GM12878 (cell line): ENCODE measurements at regions not wholly inside any gene's neighbourhood (a gene's known extent, or its start where the extent isn't known, plus 50 kb on each side); places are given as distances from the start of the nearest gene placed in this dataset.

Experiments
- ATAC-seq: fragments of 200-7000 bp; cut with Tn5 transposase; 3 replicates; pipeline ENCODE4 v1.9.1; 2020; ENCODE audit warnings: mild to moderate bottlenecking, moderate library complexity
- BruUV-seq: library from RNA; stranded (reverse); fragments of 400-500 nt; replicated peaks from 2 replicates; lab custom pipeline; 2021; lab: Mats Ljungman, UMichigan
- CTCF ChIA-PET: fragments of 300-600 bp; sonication (Branson Sonifier 250); formaldehyde crosslinking; extraction: SDS; loops from one replicate; lab custom pipeline; 2021; ENCODE audit warnings: inconsistent platforms; lab: Yijun Ruan, JAX
- POLR2A ChIA-PET: fragments of 350-600 bp; formaldehyde crosslinking; extraction: SDS; loops from one replicate; lab custom pipeline; 2021; ENCODE audit warnings: inconsistent platforms; lab: Charles Lee
- RAD21 ChIA-PET: fragments of 300-600 bp; sonication (Branson Sonifier 250); formaldehyde crosslinking; loops from one replicate; lab custom pipeline; 2023; ENCODE audit warnings: antibody characterized with exemption; ENCODE audit not compliant: unreplicated experiment; lab: Charles Lee
- SMC1A ChIA-PET: fragments of 300-600 bp; sonication (Branson Sonifier 250); formaldehyde crosslinking; loops from one replicate; lab custom pipeline; 2023; ENCODE audit not compliant: unreplicated experiment, uncharacterized antibody; lab: Charles Lee
- DNase-seq: peaks from one replicate; pipeline ENCODE4 v3.0.0-alpha.2; 2011; ENCODE audit warnings: low read depth, low spot score
- FAIRE-seq: peaks from 3 replicates; lab custom pipeline; 2011; peaks lifted over from hg19 to GRCh38; lab: Jason Lieb, UNC
- H2AFZ ChIP-seq: 2 replicates; pipeline ENCODE4 v1.6.0; 2011; ENCODE audit warnings: low read depth, low read length, control low read depth; ENCODE audit not compliant: control insufficient read depth
- H3K27ac ChIP-seq: 2 replicates; pipeline ENCODE4 v1.5.1; 2011; ENCODE audit warnings: control low read depth; ENCODE audit not compliant: control insufficient read depth, insufficient read depth
- H3K27me3 ChIP-seq, 2 experiments: replicated peaks in 1 of 2; 2 replicates each; pipeline versions ENCODE4 v1.6.0 to v1.6.1; 2011; ENCODE audit warnings: low read length in 1 of 2; ENCODE audit not compliant: control insufficient read depth in 2 of 2, insufficient read depth in 2 of 2
- H3K36me3 ChIP-seq, 2 experiments: 2 replicates each; pipeline ENCODE4 v1.5.1; 2011; ENCODE audit warnings: low read length in 1 of 2; ENCODE audit not compliant: control insufficient read depth in 2 of 2, insufficient read depth in 2 of 2
- H3K4me1 ChIP-seq: 2 replicates; pipeline ENCODE4 v1.6.1; 2011; ENCODE audit warnings: mild to moderate bottlenecking, low read length, moderate library complexity, mixed read lengths; ENCODE audit not compliant: control insufficient read depth, insufficient read depth
- H3K4me2 ChIP-seq: 2 replicates; pipeline ENCODE4 v1.6.0; 2011; ENCODE audit warnings: control low read depth; ENCODE audit not compliant: control insufficient read depth, insufficient read depth
- H3K4me3 ChIP-seq: fragments of 200-600 bp; sonication (generic); 2 replicates; pipeline ENCODE4 v1.5.1; 2016
- H3K79me2 ChIP-seq: 2 replicates; pipeline ENCODE4 v1.6.0; 2011; ENCODE audit warnings: low read length; ENCODE audit not compliant: control insufficient read depth, insufficient read depth
- H3K9ac ChIP-seq: 2 replicates; pipeline ENCODE4 v1.8.0; 2011; ENCODE audit warnings: low read length, control low read depth, mixed read lengths; ENCODE audit not compliant: control insufficient read depth, insufficient read depth
- H3K9me3 ChIP-seq: replicated peaks from 3 replicates; pipeline ENCODE4 v1.5.1; 2011; ENCODE audit warnings: mild to moderate bottlenecking, low read length; ENCODE audit not compliant: control insufficient read depth, insufficient read depth
- H4K20me1 ChIP-seq: 2 replicates; pipeline ENCODE4 v1.6.0; 2011; ENCODE audit not compliant: control insufficient read depth, insufficient read depth
- NFIC ChIP-seq: IDR thresholded peaks from 2 replicates; pipeline ENCODE4 v1.6.1; 2012; ENCODE audit warnings: low read depth, mild to moderate bottlenecking, inconsistent platforms, low read length, moderate library complexity
- ZBED1 ChIP-seq: IDR thresholded peaks from 2 replicates; pipeline ENCODE4 v1.6.1; 2016; ENCODE audit warnings: borderline replicate concordance
- ZNF24 ChIP-seq: fragments of 450-650 bp; IDR thresholded peaks from 2 replicates; pipeline ENCODE4 v1.6.1; 2017; ENCODE audit warnings: antibody characterized with exemption, mild to moderate bottlenecking
- WGBS: methylation state at CpG from one replicate; pipeline ENCODE4 v1.1.6; 2016; ENCODE audit warnings: low lambda C conversion rate; ENCODE audit not compliant: insufficient replicate concordance, insufficient coverage; ENCODE audit errors: missing lambda C conversion rate; 5-methylcytosine and 5-hydroxymethylcytosine counted together
- in situ Hi-C: fragments of 300-500 bp; cut with MboI; formaldehyde crosslinking; loops from 9 replicates; pipeline ENCODE4 v1.14.3; 2018; ENCODE audit warnings: mixed read lengths
- intact Hi-C: fragments of 100-400 bp; cut with micrococcal nuclease; formaldehyde crosslinking; loops from one replicate; pipeline ENCODE4 v1.14.2; 2022; ENCODE audit not compliant: unreplicated experiment
- TF ChIP-seq, protein P1 (sequence below): fragments of 450-650 bp; IDR thresholded peaks from 2 replicates; pipeline ENCODE4 v1.6.1; 2016; ENCODE audit warnings: mild to moderate bottlenecking
- TF ChIP-seq, protein P2 (sequence below): IDR thresholded peaks from 2 replicates; pipeline ENCODE4 v1.6.1; 2011; ENCODE audit warnings: mild to moderate bottlenecking, low read depth, low read length, moderate library complexity; ENCODE audit not compliant: insufficient replicate concordance

GRCh38 chr4:161238033-161238432, 925.8 kb downstream of the FSTL5 start (continued):
- TF ChIP-seq ZBED1, result no peak

- 9% methylated on average over 4 of the region's 4 CpGs for WGBS
- in situ Hi-C loops, result no loop called here
These were observed 926.3 kb downstream of the FSTL5 start for GRCh38 chr4:161237495-161237894.

More at GRCh38 chr4:161237495-161237894, 926.3 kb downstream of the FSTL5 start:
- H2AFZ ChIP-seq, result no peak overlapping the region
- no peaks in the 10 kb centered on the region for H3K9me3 ChIP-seq
- intact Hi-C loops, result no loop called here
- RAD21 ChIA-PET, result no interaction called here
- DNase-seq (no peak), ATAC-seq (peak; percentile 61), FAIRE-seq (no peak)
- H3K36me3 ChIP-seq, result no peaks in the 10 kb centered on the region
- CTCF ChIA-PET, result no interaction called here
- POLR2A ChIA-PET, result no interaction called here
- no peaks in the 10 kb centered on the region for H3K79me2 ChIP-seq
- TF ChIP-seq ZNF24 (peak; percentile 36; the same call in 1 of the 2 replicates), NFIC (no peak)
- TF ChIP-seq, protein P1, sequence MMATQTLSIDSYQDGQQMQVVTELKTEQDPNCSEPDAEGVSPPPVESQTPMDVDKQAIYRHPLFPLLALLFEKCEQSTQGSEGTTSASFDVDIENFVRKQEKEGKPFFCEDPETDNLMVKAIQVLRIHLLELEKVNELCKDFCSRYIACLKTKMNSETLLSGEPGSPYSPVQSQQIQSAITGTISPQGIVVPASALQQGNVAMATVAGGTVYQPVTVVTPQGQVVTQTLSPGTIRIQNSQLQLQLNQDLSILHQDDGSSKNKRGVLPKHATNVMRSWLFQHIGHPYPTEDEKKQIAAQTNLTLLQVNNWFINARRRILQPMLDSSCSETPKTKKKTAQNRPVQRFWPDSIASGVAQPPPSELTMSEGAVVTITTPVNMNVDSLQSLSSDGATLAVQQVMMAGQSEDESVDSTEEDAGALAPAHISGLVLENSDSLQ, result 0 out of 2 replicates have a peak, but pooled peaks have one; percentile 20
- TF ChIP-seq, protein P2, sequence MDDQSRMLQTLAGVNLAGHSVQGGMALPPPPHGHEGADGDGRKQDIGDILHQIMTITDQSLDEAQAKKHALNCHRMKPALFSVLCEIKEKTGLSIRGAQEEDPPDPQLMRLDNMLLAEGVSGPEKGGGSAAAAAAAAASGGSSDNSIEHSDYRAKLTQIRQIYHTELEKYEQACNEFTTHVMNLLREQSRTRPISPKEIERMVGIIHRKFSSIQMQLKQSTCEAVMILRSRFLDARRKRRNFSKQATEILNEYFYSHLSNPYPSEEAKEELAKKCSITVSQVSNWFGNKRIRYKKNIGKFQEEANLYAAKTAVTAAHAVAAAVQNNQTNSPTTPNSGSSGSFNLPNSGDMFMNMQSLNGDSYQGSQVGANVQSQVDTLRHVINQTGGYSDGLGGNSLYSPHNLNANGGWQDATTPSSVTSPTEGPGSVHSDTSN, result no peak
- H3K4me1 ChIP-seq, result no peaks in the 10 kb centered on the region
- no peaks in the 10 kb centered on the region for H4K20me1 ChIP-seq
- H3K9ac ChIP-seq, result no peak overlapping the region
- H3K27ac ChIP-seq, result no peak overlapping the region
- no peaks in the 10 kb centered on the region for H3K27me3 ChIP-seq
- H3K4me3 ChIP-seq, result no peak overlapping the region
- SMC1A ChIA-PET, result interaction anchor here (0.6 to 0.7 kb wide), 2 partner anchors 14 to 21 kb away, joined by 3 read pairs; no protein-coding TSS in a partner anchor
- BruUV-seq, result no TSS peak
- H3K4me2 ChIP-seq, result no peak overlapping the region
